ENCODE measurements at regions not wholly inside any gene's neighbourhood (a gene's known extent, or its start where the extent isn't known, plus 50 kb on each side); places are given as distances from the start of the nearest gene placed in this dataset.

DNA sequence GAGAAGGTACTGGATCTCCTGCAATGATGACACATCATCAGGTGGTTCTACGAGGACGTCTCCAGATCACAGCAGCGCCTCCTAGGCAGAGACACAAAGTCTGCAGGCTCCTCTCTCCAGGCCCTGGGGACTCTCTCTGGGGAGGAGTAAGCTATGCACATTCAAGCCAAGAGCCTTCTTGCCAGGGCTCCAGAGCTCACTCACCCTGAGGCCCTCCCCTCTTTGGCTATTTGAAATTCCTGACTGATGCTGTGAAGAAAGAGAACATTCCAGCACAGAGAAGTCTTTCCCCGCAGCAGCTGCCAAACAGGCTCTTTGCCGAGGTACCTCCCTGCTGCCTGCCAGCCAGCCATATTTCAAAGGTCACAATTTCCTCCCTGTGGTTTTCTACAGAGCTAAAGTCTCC is 204.9 kb downstream of the CSNK2A3 start:
- Histone ChIP-seq H3K27ac (ENCODE audit: low read depth, low read length) (no peak overlapping the region), H2AFZ (ENCODE audit: low read length) (no peak overlapping the region), H4K5ac (ENCODE audit: insufficient read length, low read depth, low read length) (no peak overlapping the region), H4K8ac (ENCODE audit: extremely low read depth, insufficient read depth, low read length) (no peak overlapping the region), H2BK20ac (ENCODE audit: low read length) (no peak overlapping the region), H3K4me3 (ENCODE audit: extremely low read depth in 1 of 4, insufficient read depth in 2 of 4, low read depth in 3 of 4, low read length in 4 of 4) (no peak overlapping the region), H3K18ac (ENCODE audit: extremely low read depth, low read length) (no peak overlapping the region; the same call in 1 of the 2 replicates), H4K91ac (replicated peaks; ENCODE audit: insufficient read length, low read length) (no peak overlapping the region), H3K23me2 (ENCODE audit: low read depth, low read length) (no peaks in the 10 kb centered on the region), H3K36me3 (ENCODE audit: control insufficient read depth in 2 of 4, insufficient read depth in 4 of 4, low read length in 3 of 4) (no peaks in the 10 kb centered on the region), H2BK12ac (ENCODE audit: low read depth, low read length) (no peak overlapping the region), H2BK5ac (ENCODE audit: low read depth, low read length) (no peak overlapping the region), H3K9ac (replicated peaks in 1 of 4; ENCODE audit: extremely low read depth in 1 of 4, low read depth in 3 of 4, low read length in 3 of 4) (no peak overlapping the region), H3K14ac (ENCODE audit: insufficient read length) (no peak overlapping the region), H4K20me1 (replicated peaks in 1 of 2; ENCODE audit: control insufficient read depth in 1 of 2, insufficient read depth in 2 of 2, low read length in 2 of 2) (no peaks in the 10 kb centered on the region), H3K23ac (ENCODE audit: insufficient read length) (no peak overlapping the region), H2BK120ac (replicated peaks; ENCODE audit: low read depth, low read length) (no peak overlapping the region), H3K4me2 (ENCODE audit: insufficient read depth in 1 of 2, low read depth in 2 of 2, low read length in 2 of 2) (no peak overlapping the region), H3K4me1 (replicated peaks in 1 of 4; ENCODE audit: control insufficient read depth in 3 of 4, insufficient read depth in 4 of 4, low read length in 3 of 4) (no peaks in the 10 kb centered on the region; a peak in 1 of 7 replicates), H3K4ac (replicated peaks; ENCODE audit: insufficient read length, low read depth, low read length) (no peak overlapping the region), H3K56ac (replicated peaks; ENCODE audit: insufficient read length, low read depth, low read length) (no peak overlapping the region), H2AK5ac (ENCODE audit: low read depth, low read length) (no peak overlapping the region), H3K79me1 (ENCODE audit: low read depth, low read length) (no peaks in the 10 kb centered on the region), H3K9me3 (ENCODE audit: insufficient read depth in 2 of 2, low read depth in 1 of 2, low read length in 1 of 2) (no peaks in the 10 kb centered on the region), H2BK15ac (ENCODE audit: low read length) (no peak overlapping the region), H3K27me3 (replicated peaks in 1 of 4; ENCODE audit: control insufficient read depth in 3 of 4, extremely low read depth in 1 of 4, insufficient read depth in 3 of 4, low read length in 3 of 4) (no peaks in the 10 kb centered on the region; a peak in 1 of 7 replicates), H3K79me2 (ENCODE audit: control insufficient read depth in 1 of 2, insufficient read depth in 2 of 2, low read length in 2 of 2) (no peaks in the 10 kb centered on the region)
- 67% methylated on average over 5 of the region's 5 CpGs; no CpG with 5 or more reads in 1 of the 2 experiments for WGBS, 2 experiments (ENCODE audit: extremely low coverage in 1 of 2, insufficient coverage in 1 of 2, insufficient read length in 1 of 2, insufficient replicate concordance in 2 of 2, low coverage in 1 of 2, low lambda C conversion rate in 2 of 2, missing lambda C conversion rate in 1 of 2)
- ChIA-PET POLR2A (ENCODE audit: partially characterized antibody) (interaction anchor here (0.9 to 1.4 kb wide), 2 partner anchors 339 to 340 kb away, joined by 3 read pairs; partner anchors contain the start of gene EIF4G2), CTCF (ENCODE audit: partially characterized antibody) (interaction anchor here (0.6 to 4.2 kb wide), 21 partner anchors 7 to 219 kb away, joined by 3 to 38 read pairs (median 4); no protein-coding TSS in a partner anchor)
- peak; percentile 76 for FAIRE-seq
- DNase-seq (ENCODE audit: low read depth in 1 of 2, low spot score in 2 of 2), result peak; percentile 60 to 73
- TF ChIP-seq TCF12 (IDR thresholded peaks at IDR 0.05; ENCODE audit: low read depth, low read length), result 0 out of 2 replicates have a peak, but pooled peaks have one; percentile 34
- no peak for TF ChIP-seq JUN (IDR thresholded peaks at IDR 0.05; ENCODE audit: low read depth, low read length)
- TF ChIP-seq TBP (IDR thresholded peaks at IDR 0.05; ENCODE audit: low read depth, low read length), result no peak
- TF ChIP-seq, protein P1, sequence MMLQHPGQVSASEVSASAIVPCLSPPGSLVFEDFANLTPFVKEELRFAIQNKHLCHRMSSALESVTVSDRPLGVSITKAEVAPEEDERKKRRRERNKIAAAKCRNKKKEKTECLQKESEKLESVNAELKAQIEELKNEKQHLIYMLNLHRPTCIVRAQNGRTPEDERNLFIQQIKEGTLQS (IDR thresholded peaks at IDR 0.05; ENCODE audit: insufficient read depth, low read depth, low read length), result no peak
- no peak for TF ChIP-seq CHD1 (IDR thresholded peaks at IDR 0.05; ENCODE audit: low read depth, low read length)
- no peak for TF ChIP-seq SP1 (IDR thresholded peaks at IDR 0.05; ENCODE audit: low read depth, low read length)
- no peak for TF ChIP-seq BRCA1 (IDR thresholded peaks at IDR 0.05; ENCODE audit: low read depth, low read length)
- TF ChIP-seq, protein P2, sequence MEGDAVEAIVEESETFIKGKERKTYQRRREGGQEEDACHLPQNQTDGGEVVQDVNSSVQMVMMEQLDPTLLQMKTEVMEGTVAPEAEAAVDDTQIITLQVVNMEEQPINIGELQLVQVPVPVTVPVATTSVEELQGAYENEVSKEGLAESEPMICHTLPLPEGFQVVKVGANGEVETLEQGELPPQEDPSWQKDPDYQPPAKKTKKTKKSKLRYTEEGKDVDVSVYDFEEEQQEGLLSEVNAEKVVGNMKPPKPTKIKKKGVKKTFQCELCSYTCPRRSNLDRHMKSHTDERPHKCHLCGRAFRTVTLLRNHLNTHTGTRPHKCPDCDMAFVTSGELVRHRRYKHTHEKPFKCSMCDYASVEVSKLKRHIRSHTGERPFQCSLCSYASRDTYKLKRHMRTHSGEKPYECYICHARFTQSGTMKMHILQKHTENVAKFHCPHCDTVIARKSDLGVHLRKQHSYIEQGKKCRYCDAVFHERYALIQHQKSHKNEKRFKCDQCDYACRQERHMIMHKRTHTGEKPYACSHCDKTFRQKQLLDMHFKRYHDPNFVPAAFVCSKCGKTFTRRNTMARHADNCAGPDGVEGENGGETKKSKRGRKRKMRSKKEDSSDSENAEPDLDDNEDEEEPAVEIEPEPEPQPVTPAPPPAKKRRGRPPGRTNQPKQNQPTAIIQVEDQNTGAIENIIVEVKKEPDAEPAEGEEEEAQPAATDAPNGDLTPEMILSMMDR (IDR thresholded peaks at IDR 0.05; ENCODE audit: control extremely low read depth in 1 of 3, insufficient read depth in 1 of 3, low read depth in 1 of 3, low read length in 3 of 3), result peak; percentile 56 to 71 (median 63)
- TF ChIP-seq EP300 (IDR thresholded peaks at IDR 0.05; ENCODE audit: borderline replicate concordance in 1 of 2, low read depth in 2 of 2, low read length in 2 of 2), result no peak
- no peak for TF ChIP-seq BCL11A (IDR thresholded peaks at IDR 0.05; ENCODE audit: low read depth in 2 of 2, low read length in 2 of 2)
- no peak for TF ChIP-seq HDAC6 (IDR thresholded peaks at IDR 0.05; ENCODE audit: low read depth, low read length)
- no peak for TF ChIP-seq SIX5 (IDR thresholded peaks at IDR 0.05; ENCODE audit: low read depth, low read length)

Data from H1 (cell line).